OCI-LY7 (cell line): ENCODE measurements at regions not wholly inside any gene's neighbourhood (a gene's known extent, or its start where the extent isn't known, plus 50 kb on each side); places are given as distances from the start of the nearest gene placed in this dataset.

Experiments used
- BruUV-seq: library from RNA; stranded (reverse); fragments of 400-500 nt; replicated peaks from 2 replicates; lab custom pipeline; 2021; lab: Mats Ljungman, UMichigan
- CTCF ChIA-PET: fragments of 300-600 bp; sonication (Branson Sonifier 250); formaldehyde crosslinking; loops from one replicate; lab custom pipeline; 2022; ENCODE audit warnings: antibody characterized with exemption; ENCODE audit not compliant: unreplicated experiment; lab: Charles Lee
- POLR2A ChIA-PET: fragments of 300-600 bp; sonication (Branson Sonifier 250); formaldehyde crosslinking; loops from one replicate; lab custom pipeline; 2022; ENCODE audit warnings: antibody characterized with exemption; lab: Charles Lee
- DNase-seq: peaks from one replicate; pipeline ENCODE4 v3.0.0-alpha.2; 2015; ENCODE audit warnings: low spot score
- H2AFZ ChIP-seq: fragments of 200-600 bp; sonication (generic), shearing (Covaris generic); 2 replicates; pipeline ENCODE4 v1.6.1; 2014; ENCODE audit warnings: mild to moderate bottlenecking, antibody characterized with exemption, low read length, moderate library complexity
- H3K27ac ChIP-seq: fragments of 200-600 bp; sonication (generic); 2 replicates; pipeline ENCODE4 v1.5.1; 2014; ENCODE audit warnings: mixed run types, low read depth, mild to moderate bottlenecking, moderate library complexity, low read length, inconsistent platforms; ENCODE audit not compliant: poor library complexity, severe bottlenecking
- H3K36me3 ChIP-seq: fragments of 200-600 bp; sonication (generic); 2 replicates; pipeline ENCODE4 v1.6.1; 2014; ENCODE audit warnings: mild to moderate bottlenecking, antibody characterized with exemption, low read length, moderate library complexity, mixed read lengths; ENCODE audit not compliant: insufficient read depth
- H3K4me1 ChIP-seq: fragments of 200-600 bp; sonication (generic); 2 replicates; pipeline ENCODE4 v1.5.1; 2014; ENCODE audit warnings: mild to moderate bottlenecking, low read length; ENCODE audit not compliant: insufficient read depth, poor library complexity, severe bottlenecking
- H3K4me2 ChIP-seq: fragments of 200-600 bp; sonication (generic); 2 replicates; pipeline ENCODE4 v1.6.1; 2014; ENCODE audit warnings: mild to moderate bottlenecking, low read length
- H3K4me3 ChIP-seq: fragments of 200-600 bp; sonication (generic); 2 replicates; pipeline ENCODE4 v1.5.1; 2014; ENCODE audit warnings: mild to moderate bottlenecking, low read depth, low read length; ENCODE audit not compliant: poor library complexity, severe bottlenecking
- H3K79me2 ChIP-seq: fragments of 200-600 bp; sonication (generic); 2 replicates; pipeline ENCODE4 v1.6.1; 2016; ENCODE audit warnings: low read depth, mild to moderate bottlenecking, low read length, moderate library complexity, mixed read lengths; ENCODE audit not compliant: insufficient read depth
- H3K9me2 ChIP-seq: fragments of 200-600 bp; sonication (generic); 2 replicates; pipeline ENCODE4 v1.6.1; 2016; ENCODE audit warnings: mild to moderate bottlenecking, low read length, mixed read lengths; ENCODE audit not compliant: insufficient read depth
- H3K9me3 ChIP-seq: fragments of 200-600 bp; sonication (generic); 2 replicates; pipeline ENCODE4 v1.6.1; 2014; ENCODE audit warnings: mild to moderate bottlenecking, mixed run types, low read length, mixed read lengths
- H4K20me1 ChIP-seq: fragments of 200-600 bp; sonication (generic); 2 replicates; pipeline ENCODE4 v1.6.1; 2014; ENCODE audit warnings: mild to moderate bottlenecking, antibody characterized with exemption, low read length, moderate library complexity, mixed read lengths; ENCODE audit not compliant: insufficient read depth
- EZH2phosphoT487 ChIP-seq: fragments of 200-600 bp; sonication (generic); IDR thresholded peaks from 2 replicates; pipeline ENCODE4 v1.6.1; 2018; ENCODE audit warnings: low read depth, borderline replicate concordance, mild to moderate bottlenecking, mixed run types, antibody characterized with exemption, low read length, moderate library complexity, mixed read lengths
- intact Hi-C: fragments of 100-400 bp; cut with micrococcal nuclease; formaldehyde crosslinking; loops from one replicate; pipeline ENCODE4 v1.10.0; 2022; ENCODE audit not compliant: unreplicated experiment
- TF ChIP-seq, protein P1 (sequence below): fragments of 200-600 bp; sonication (generic); conservative IDR thresholded peaks from 2 replicates; pipeline ENCODE4 v1.5.1; 2014; ENCODE audit warnings: mild to moderate bottlenecking, antibody characterized with exemption, low read length, moderate library complexity, mixed read lengths

DNA sequence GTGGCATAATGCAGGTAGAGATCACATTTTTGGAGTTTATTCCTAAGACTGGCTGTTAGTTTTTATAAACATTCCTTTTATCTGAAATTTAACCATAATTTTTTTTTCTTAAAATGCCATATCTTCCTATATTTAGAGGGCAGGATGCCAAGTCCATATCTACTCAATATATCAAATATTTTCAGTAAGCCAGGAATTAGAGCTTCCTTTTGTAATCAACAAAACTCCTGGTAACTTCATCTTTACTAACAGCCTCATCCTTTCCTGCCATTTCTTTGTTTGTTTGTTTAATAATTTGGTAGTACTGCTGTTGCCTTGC is 136.3 kb downstream of the OLIG3 start:
- TF ChIP-seq, protein P1, sequence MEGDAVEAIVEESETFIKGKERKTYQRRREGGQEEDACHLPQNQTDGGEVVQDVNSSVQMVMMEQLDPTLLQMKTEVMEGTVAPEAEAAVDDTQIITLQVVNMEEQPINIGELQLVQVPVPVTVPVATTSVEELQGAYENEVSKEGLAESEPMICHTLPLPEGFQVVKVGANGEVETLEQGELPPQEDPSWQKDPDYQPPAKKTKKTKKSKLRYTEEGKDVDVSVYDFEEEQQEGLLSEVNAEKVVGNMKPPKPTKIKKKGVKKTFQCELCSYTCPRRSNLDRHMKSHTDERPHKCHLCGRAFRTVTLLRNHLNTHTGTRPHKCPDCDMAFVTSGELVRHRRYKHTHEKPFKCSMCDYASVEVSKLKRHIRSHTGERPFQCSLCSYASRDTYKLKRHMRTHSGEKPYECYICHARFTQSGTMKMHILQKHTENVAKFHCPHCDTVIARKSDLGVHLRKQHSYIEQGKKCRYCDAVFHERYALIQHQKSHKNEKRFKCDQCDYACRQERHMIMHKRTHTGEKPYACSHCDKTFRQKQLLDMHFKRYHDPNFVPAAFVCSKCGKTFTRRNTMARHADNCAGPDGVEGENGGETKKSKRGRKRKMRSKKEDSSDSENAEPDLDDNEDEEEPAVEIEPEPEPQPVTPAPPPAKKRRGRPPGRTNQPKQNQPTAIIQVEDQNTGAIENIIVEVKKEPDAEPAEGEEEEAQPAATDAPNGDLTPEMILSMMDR: no peak
- TF ChIP-seq EZH2phosphoT487: no peak
- Histone ChIP-seq H3K27ac (no peak overlapping the region), H3K9me3 (no peaks in the 10 kb centered on the region), H3K36me3 (no peaks in the 10 kb centered on the region), H3K4me2 (no peak overlapping the region), H3K4me3 (no peak overlapping the region), H3K9me2 (no peaks in the 10 kb centered on the region), H2AFZ (no peak overlapping the region), H3K4me1 (peaks cover 15% of the 10 kb centered on the region), H3K79me2 (no peaks in the 10 kb centered on the region), H4K20me1 (no peaks in the 10 kb centered on the region)
- intact Hi-C loops: no loop called here
- ChIA-PET CTCF (no interaction called here), POLR2A (interaction anchor here (0.7 to 2.1 kb wide), 3 partner anchors 12 to 592 kb away, joined by 3 to 8 read pairs (median 4); no protein-coding TSS in a partner anchor)
- no TSS peak for BruUV-seq
- DNase-seq: no peak

GRCh38 chr6:137357263-137357947 is 136.8 kb downstream of the OLIG3 start:
- Histone ChIP-seq H3K4me3 (no peak overlapping the region), H2AFZ (no peak overlapping the region), H3K4me1 (peaks cover 20% of the 10 kb centered on the region), H3K36me3 (no peaks in the 10 kb centered on the region), H3K9me2 (no peaks in the 10 kb centered on the region), H3K79me2 (no peaks in the 10 kb centered on the region), H3K9me3 (no peaks in the 10 kb centered on the region), H3K4me2 (no peak overlapping the region), H3K27ac (no peak overlapping the region), H4K20me1 (no peaks in the 10 kb centered on the region)
- no peak for TF ChIP-seq EZH2phosphoT487
- CTCF ChIA-PET: no interaction called here
- POLR2A ChIA-PET: interaction anchor here (0.7 to 2.1 kb wide), 3 partner anchors 12 to 593 kb away, joined by 3 to 8 read pairs (median 4); no protein-coding TSS in a partner anchor
- no peak for DNase-seq
- BruUV-seq: no TSS peak
- intact Hi-C loops: no loop called here

DNA sequence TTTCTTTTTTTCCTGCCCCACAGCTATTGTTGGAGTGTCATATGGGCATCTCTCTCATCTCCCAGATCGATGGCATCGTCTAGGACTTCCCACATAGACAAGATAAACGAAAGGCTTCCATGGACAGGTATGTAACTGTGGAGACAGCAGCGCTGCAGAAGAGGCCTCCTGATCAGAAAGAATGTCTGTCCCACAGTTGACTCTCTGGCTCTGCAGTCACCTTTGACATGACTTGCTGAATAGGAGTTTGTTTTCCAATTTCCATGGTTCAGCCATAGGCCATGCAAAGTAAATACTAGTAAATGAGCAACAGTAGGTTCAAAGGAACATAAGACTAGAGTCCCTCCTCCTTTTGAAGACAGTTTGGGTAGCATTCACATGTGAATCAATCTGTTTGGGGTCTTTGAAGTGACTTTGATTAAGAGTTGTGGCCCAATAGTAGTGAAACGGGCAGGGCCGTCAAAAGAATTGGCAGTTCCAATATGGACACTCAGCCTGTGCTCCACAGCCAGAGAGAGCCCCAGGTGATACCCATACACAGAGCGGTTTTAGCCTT is 134.7 kb upstream of the IFNGR1 start:
- CTCF ChIA-PET: no interaction called here
- H3K4me1 ChIP-seq: peaks cover 36% of the 10 kb centered on the region
- intact Hi-C loops: no loop called here
- peak overlapping the region; percentile 54 for H3K4me2 ChIP-seq
- DNase-seq: no peak
- H3K79me2 ChIP-seq: no peaks in the 10 kb centered on the region
- no TSS peak for BruUV-seq
- H4K20me1 ChIP-seq: no peaks in the 10 kb centered on the region
- no peaks in the 10 kb centered on the region for H3K9me2 ChIP-seq
- H2AFZ ChIP-seq: peak overlapping the region; percentile 84; the same call in 1 of the 2 replicates
- peak overlapping the region; percentile 68 for H3K27ac ChIP-seq
- H3K4me3 ChIP-seq: peak overlapping the region; percentile 14
- no peaks in the 10 kb centered on the region for H3K36me3 ChIP-seq
- TF ChIP-seq, protein P1: no peak
- POLR2A ChIA-PET: interaction anchor here (0.8 to 0.9 kb wide), 2 partner anchors 22 to 35 kb away, joined by 3 to 7 read pairs; no protein-coding TSS in a partner anchor
- H3K9me3 ChIP-seq: no peaks in the 10 kb centered on the region
